HUES48 (cell line): ENCODE measurements at regions not wholly inside any gene's neighbourhood (a gene's known extent, or its start where the extent isn't known, plus 50 kb on each side); places are given as distances from the start of the nearest gene placed in this dataset.
A peak's percentile ranks its signal among the peaks of the same experiment; 100 is the strongest.

Experiments
- H3K27ac ChIP-seq: one replicate; pipeline ENCODE4 v1.7.0; 2013; ENCODE audit warnings: low read depth, low read length, inconsistent platforms
- H3K27me3 ChIP-seq: 2 replicates; pipeline ENCODE4 v1.6.1; 2013; ENCODE audit warnings: mild to moderate bottlenecking, low read length; ENCODE audit not compliant: control insufficient read depth, insufficient read depth
- H3K36me3 ChIP-seq: 2 replicates; pipeline ENCODE4 v1.6.1; 2013; ENCODE audit warnings: low read length; ENCODE audit not compliant: control insufficient read depth, insufficient read depth
- H3K4me1 ChIP-seq: 2 replicates; pipeline ENCODE4 v1.6.1; 2013; ENCODE audit warnings: mild to moderate bottlenecking, low read length; ENCODE audit not compliant: control insufficient read depth, insufficient read depth
- H3K4me3 ChIP-seq: 2 replicates; pipeline ENCODE4 v1.5.1; 2013; ENCODE audit warnings: mild to moderate bottlenecking, low read depth, low read length
- H3K9ac ChIP-seq: 2 replicates; pipeline ENCODE4 v1.6.1; 2013; ENCODE audit warnings: mild to moderate bottlenecking, low read depth, low read length, moderate library complexity
- H3K9me3 ChIP-seq: 2 replicates; pipeline ENCODE4 v1.6.1; 2013; ENCODE audit warnings: low read length; ENCODE audit not compliant: control insufficient read depth, insufficient read depth

DNA sequence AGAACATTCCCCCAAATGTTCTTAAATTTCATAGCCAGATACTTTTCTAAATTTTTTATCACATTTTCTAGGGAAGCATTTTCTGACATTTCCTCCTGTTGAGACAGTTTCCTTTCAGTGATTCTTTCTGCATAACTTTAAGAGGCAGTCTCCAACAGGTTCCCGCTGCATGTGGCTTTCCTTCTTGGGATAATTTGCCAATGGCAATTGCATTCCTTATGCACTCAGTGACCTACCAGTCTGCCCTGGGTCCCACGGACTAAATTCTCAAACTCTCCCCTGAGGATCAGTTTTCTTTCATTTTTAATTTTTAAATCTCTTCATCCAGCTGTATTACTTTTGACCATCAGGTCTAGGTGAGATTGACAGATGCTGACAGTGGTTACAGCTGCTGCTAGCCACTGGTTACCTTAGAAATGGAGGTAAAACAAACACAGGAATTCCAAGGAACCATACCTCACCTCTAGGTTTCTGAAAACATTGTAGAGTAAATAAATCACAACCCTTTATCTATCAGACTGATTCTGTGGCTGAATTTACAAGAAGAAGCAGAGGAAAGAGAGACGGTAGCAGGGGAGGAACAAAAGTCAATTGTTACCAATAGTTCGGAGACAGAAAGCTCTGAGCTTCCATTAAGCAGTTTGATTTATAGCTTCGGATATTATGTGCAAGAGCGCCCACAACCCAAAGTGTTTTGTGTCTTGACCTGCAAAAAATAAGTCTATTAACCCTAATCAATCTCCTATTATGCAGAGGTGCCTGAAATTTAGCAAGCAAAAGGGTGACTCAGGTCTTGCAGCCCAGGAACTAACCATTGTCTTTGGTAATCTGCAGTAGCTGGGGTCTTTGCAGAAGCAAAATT lies 216.0 kb downstream of the PMP22 start:
- peak overlapping the region; percentile 82 for H3K27ac ChIP-seq
- H3K9me3 ChIP-seq, result no peaks in the 10 kb centered on the region
- no peaks in the 10 kb centered on the region for H3K36me3 ChIP-seq
- H3K4me1 ChIP-seq, result peaks cover 23% of the 10 kb centered on the region
- no peak overlapping the region for H3K4me3 ChIP-seq
- no peak overlapping the region for H3K9ac ChIP-seq
- H3K27me3 ChIP-seq, result no peaks in the 10 kb centered on the region

DNA sequence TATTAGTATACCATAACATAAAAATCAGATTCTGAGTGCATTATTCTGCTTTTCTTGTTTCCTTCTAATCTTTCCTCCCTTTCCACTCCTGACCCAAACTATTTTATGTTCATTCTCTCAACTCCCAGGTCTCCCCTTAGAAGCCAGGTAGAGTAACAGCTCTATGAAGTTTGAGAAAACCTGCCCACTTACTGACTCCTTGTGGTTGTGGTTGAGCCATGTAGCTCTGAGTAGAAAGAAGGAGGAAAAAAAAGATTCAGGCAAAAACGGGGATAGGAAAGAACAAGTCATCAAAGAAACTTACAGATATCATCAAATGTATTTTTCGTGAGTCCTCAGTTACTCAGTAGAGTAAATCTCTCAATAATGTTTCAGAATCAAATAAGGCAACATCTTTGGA lies 216.7 kb downstream of the PMP22 start:
- Histone ChIP-seq H3K9ac (no peak overlapping the region), H3K9me3 (no peaks in the 10 kb centered on the region), H3K27me3 (no peaks in the 10 kb centered on the region), H3K4me3 (no peak overlapping the region), H3K27ac (peak overlapping the region; percentile 82), H3K4me1 (peaks cover 23% of the 10 kb centered on the region), H3K36me3 (no peaks in the 10 kb centered on the region)

DNA sequence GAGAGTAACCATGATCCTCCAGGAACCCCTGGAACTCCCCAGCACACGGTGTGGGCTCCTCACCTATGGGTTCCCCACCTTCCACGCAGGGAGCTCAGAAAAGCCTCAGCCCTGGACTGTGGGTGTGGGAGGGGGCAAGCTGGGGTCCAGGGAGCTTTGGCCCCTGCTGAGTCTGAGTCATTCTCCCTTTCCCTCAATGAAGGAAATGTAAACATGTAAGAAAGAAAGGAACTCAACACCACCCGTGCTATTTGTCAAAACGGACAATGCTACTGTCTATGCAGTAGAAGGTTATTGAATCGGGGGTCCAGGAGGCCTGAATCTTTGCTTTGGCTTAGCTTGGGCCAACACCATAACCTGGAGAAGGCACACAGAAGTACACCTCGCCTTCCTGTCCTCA lies 222.8 kb downstream of the PMP22 start:
- Histone ChIP-seq H3K9ac (no peak overlapping the region), H3K36me3 (no peaks in the 10 kb centered on the region), H3K4me3 (no peak overlapping the region), H3K9me3 (no peaks in the 10 kb centered on the region), H3K4me1 (no peaks in the 10 kb centered on the region; the same call in 1 of the 2 replicates), H3K27ac (no peak overlapping the region), H3K27me3 (no peaks in the 10 kb centered on the region)

- Histone ChIP-seq H3K9me3 (no peaks in the 10 kb centered on the region), H3K27me3 (no peaks in the 10 kb centered on the region), H3K27ac (peak overlapping the region; percentile 55), H3K4me1 (peaks cover 10% of the 10 kb centered on the region), H3K4me3 (no peak overlapping the region), H3K9ac (no peak overlapping the region), H3K36me3 (no peaks in the 10 kb centered on the region)
Measured at GRCh38 chr17:15039366-15039765, 225.8 kb downstream of the PMP22 start.

DNA sequence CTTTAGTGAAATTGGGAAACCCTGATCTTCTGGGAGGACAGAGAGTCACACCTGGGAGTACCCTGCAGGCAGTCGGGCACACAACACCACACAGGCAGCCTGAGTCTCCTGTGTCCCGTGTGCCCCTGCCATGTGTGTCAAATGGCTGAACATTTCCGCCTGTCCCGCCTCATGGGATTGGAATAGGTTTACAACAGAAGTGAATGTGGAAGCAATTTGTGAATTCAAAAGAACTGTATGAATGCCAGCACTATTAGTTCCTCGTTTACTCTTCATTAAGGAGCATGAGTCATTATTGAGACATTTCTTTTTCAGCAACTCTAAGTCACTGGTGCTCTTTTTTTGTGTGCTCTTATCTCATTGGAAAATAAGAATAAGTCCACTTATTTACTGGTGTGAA lies 226.5 kb downstream of the PMP22 start:
- no peaks in the 10 kb centered on the region for H3K36me3 ChIP-seq
- H3K4me1 ChIP-seq, result peaks cover 10% of the 10 kb centered on the region
- peak overlapping the region; percentile 15 for H3K27ac ChIP-seq
- no peaks in the 10 kb centered on the region for H3K9me3 ChIP-seq
- no peak overlapping the region for H3K9ac ChIP-seq
- H3K4me3 ChIP-seq, result no peak overlapping the region
- no peaks in the 10 kb centered on the region for H3K27me3 ChIP-seq

DNA sequence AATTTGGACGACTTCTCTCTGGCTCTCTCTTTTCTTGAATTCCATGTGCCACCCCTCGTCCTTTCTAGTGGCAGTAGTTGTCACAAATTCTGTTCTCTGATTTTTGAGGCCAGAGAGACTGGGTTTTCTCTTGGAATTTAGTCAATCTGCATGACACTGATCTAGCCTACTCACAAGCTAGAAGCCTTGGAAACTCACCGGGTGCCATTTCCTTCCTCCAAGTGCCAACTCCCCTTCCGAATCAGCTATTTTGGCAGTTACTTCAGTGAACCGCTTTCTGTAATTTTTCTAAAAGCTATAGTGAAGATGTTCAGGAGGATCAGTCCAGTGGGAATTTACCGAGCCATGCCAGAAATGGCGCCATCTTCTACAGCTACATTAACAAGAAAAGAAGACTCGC lies 228.9 kb downstream of the PMP22 start:
- no peak overlapping the region for H3K4me3 ChIP-seq
- no peak overlapping the region for H3K9ac ChIP-seq
- peak overlapping the region; percentile 67 for H3K27ac ChIP-seq
- no peaks in the 10 kb centered on the region for H3K27me3 ChIP-seq
- peaks cover 31% of the 10 kb centered on the region for H3K4me1 ChIP-seq
- H3K9me3 ChIP-seq, result no peaks in the 10 kb centered on the region
- no peaks in the 10 kb centered on the region for H3K36me3 ChIP-seq

DNA sequence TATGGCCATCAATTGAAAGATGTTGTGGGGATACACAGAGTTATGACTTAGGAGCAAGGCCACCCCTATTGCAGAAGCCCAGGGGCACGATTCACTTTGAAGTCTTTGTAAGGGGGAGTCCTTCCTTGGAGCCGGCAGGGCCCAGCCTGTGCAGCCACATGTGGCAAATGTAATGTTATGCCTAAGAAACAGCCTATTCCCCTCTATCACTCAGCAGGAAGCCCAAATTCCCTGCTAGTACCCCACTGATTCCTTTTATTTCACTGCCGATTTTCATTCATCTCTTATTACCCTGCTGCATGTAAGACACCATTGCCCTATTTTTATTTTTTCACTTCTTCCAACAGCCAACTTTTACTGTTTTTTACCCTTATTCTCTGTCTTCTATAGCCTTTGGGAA lies 233.2 kb downstream of the PMP22 start:
- peaks cover 32% of the 10 kb centered on the region for H3K4me1 ChIP-seq
- no peak overlapping the region for H3K9ac ChIP-seq
- no peaks in the 10 kb centered on the region for H3K27me3 ChIP-seq
- H3K9me3 ChIP-seq, result no peaks in the 10 kb centered on the region
- H3K27ac ChIP-seq, result no peak overlapping the region
- H3K4me3 ChIP-seq, result no peak overlapping the region
- H3K36me3 ChIP-seq, result no peaks in the 10 kb centered on the region

GRCh38 chr17:15029469-15029868 lies 235.7 kb downstream of the PMP22 start:
- Histone ChIP-seq H3K27me3 (no peaks in the 10 kb centered on the region), H3K4me3 (no peak overlapping the region), H3K9ac (no peak overlapping the region), H3K4me1 (peaks cover 22% of the 10 kb centered on the region), H3K9me3 (no peaks in the 10 kb centered on the region), H3K36me3 (no peaks in the 10 kb centered on the region), H3K27ac (no peak overlapping the region)

DNA sequence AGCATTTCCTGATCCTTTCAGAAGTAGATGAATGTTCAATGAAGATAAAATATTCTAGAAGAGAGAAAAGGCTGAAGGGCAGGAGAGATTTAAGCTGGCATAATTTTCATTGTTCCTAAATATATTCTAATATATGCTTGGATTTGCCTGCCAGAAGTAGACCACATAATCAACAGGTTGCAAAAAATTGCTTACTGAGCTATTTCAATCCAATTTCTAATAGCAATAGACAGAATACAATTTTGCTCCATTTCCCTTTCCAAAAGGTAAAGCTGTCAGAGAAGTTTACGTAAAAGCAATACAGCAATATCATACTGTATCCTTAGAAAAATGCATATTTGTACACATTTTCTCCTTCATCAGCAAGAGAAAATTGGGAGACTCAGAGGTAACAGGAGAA lies 237.3 kb downstream of the PMP22 start:
- Histone ChIP-seq H3K4me3 (no peak overlapping the region), H3K9ac (no peak overlapping the region), H3K27me3 (no peaks in the 10 kb centered on the region), H3K36me3 (no peaks in the 10 kb centered on the region), H3K27ac (no peak overlapping the region), H3K4me1 (peaks cover 17% of the 10 kb centered on the region), H3K9me3 (no peaks in the 10 kb centered on the region)

DNA sequence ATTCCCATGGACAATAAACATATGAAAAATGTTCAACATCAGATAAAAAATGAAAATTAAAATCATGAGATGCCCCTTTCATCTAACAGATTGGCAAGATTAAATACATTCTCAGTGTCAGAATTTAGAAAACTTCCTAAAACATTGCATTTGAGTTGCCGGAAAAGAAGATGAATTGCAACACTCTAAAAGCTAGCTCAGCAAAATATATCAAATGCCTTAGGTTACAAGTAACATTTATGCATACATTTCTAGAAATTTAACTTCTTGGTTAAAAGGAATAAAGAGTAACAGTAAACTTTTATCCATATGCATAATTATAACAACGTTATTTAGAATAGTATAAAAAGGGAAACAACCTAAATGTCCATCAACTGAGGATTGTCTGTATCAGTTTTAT lies 239.0 kb downstream of the PMP22 start:
- Histone ChIP-seq H3K4me3 (no peak overlapping the region), H3K9me3 (no peaks in the 10 kb centered on the region), H3K4me1 (no peaks in the 10 kb centered on the region), H3K9ac (no peak overlapping the region), H3K27me3 (no peaks in the 10 kb centered on the region), H3K36me3 (no peaks in the 10 kb centered on the region), H3K27ac (no peak overlapping the region)

DNA sequence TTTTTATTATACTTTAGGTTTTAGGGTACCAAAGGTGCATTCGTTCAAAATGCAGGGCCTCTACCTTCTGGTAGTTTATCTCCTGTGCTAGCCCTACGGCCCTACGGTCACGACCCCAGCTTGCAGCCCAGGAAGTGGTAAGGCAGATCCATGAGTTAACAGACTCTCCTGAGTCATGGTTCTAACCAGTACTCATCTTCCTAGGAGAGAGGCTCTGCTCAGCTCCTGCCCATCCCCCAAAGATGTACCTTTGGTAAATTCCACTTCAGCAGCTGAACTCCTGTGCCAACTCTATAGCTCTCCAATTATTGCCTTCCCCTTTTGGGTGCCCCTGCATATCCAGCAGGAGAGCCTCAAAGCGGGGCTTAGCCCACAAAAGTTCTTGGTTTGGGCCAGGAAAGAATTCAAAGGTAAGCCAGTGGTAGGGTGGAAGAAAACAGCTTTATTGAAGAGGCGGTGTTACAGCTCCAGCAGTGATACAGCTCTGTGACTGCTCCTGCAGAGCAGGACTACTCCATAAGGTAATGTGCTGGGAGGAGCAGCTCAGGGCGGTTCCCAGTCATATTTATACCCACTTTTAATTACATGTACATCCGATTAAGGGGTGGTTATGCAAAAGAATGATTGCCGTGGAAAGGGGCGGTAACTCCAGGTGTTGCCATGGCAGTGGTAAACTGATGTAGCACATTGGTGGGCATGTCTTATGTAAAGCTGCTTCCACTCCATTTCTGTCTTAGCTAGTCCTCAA lies 241.4 kb downstream of the PMP22 start:
- Histone ChIP-seq H3K27ac (no peak overlapping the region), H3K4me1 (no peaks in the 10 kb centered on the region), H3K9me3 (no peaks in the 10 kb centered on the region), H3K27me3 (no peaks in the 10 kb centered on the region), H3K9ac (no peak overlapping the region), H3K36me3 (no peaks in the 10 kb centered on the region), H3K4me3 (no peak overlapping the region)
